GM12878 (cell line): ENCODE measurements at regions not wholly inside any gene's neighbourhood (a gene's known extent, or its start where the extent isn't known, plus 50 kb on each side); places are given as distances from the start of the nearest gene placed in this dataset.

ENCODE experiments used
- ATAC-seq: fragments of 200-7000 bp; cut with Tn5 transposase; 3 replicates; pipeline ENCODE4 v1.9.1; 2020; ENCODE audit warnings: mild to moderate bottlenecking, moderate library complexity
- BruUV-seq: library from RNA; stranded (reverse); fragments of 400-500 nt; replicated peaks from 2 replicates; lab custom pipeline; 2021; lab: Mats Ljungman, UMichigan
- CTCF ChIA-PET: fragments of 300-600 bp; sonication (Branson Sonifier 250); formaldehyde crosslinking; extraction: SDS; loops from one replicate; lab custom pipeline; 2021; ENCODE audit warnings: inconsistent platforms; lab: Yijun Ruan, JAX
- POLR2A ChIA-PET: fragments of 350-600 bp; formaldehyde crosslinking; extraction: SDS; loops from one replicate; lab custom pipeline; 2021; ENCODE audit warnings: inconsistent platforms; lab: Charles Lee
- RAD21 ChIA-PET: fragments of 300-600 bp; sonication (Branson Sonifier 250); formaldehyde crosslinking; loops from one replicate; lab custom pipeline; 2023; ENCODE audit warnings: antibody characterized with exemption; ENCODE audit not compliant: unreplicated experiment; lab: Charles Lee
- SMC1A ChIA-PET: fragments of 300-600 bp; sonication (Branson Sonifier 250); formaldehyde crosslinking; loops from one replicate; lab custom pipeline; 2023; ENCODE audit not compliant: unreplicated experiment, uncharacterized antibody; lab: Charles Lee
- DNase-seq: peaks from one replicate; pipeline ENCODE4 v3.0.0-alpha.2; 2011; ENCODE audit warnings: low read depth, low spot score
- FAIRE-seq: peaks from 3 replicates; lab custom pipeline; 2011; peaks lifted over from hg19 to GRCh38; lab: Jason Lieb, UNC
- H2AFZ ChIP-seq: 2 replicates; pipeline ENCODE4 v1.6.0; 2011; ENCODE audit warnings: low read depth, low read length, control low read depth; ENCODE audit not compliant: control insufficient read depth
- H3K27ac ChIP-seq: 2 replicates; pipeline ENCODE4 v1.5.1; 2011; ENCODE audit warnings: control low read depth; ENCODE audit not compliant: control insufficient read depth, insufficient read depth
- H3K27me3 ChIP-seq, 2 experiments: replicated peaks in 1 of 2; 2 replicates each; pipeline versions ENCODE4 v1.6.0 to v1.6.1; 2011; ENCODE audit warnings: low read length in 1 of 2; ENCODE audit not compliant: control insufficient read depth in 2 of 2, insufficient read depth in 2 of 2
- H3K36me3 ChIP-seq, 2 experiments: 2 replicates each; pipeline ENCODE4 v1.5.1; 2011; ENCODE audit warnings: low read length in 1 of 2; ENCODE audit not compliant: control insufficient read depth in 2 of 2, insufficient read depth in 2 of 2
- H3K4me1 ChIP-seq: 2 replicates; pipeline ENCODE4 v1.6.1; 2011; ENCODE audit warnings: mild to moderate bottlenecking, low read length, moderate library complexity, mixed read lengths; ENCODE audit not compliant: control insufficient read depth, insufficient read depth
- H3K4me2 ChIP-seq: 2 replicates; pipeline ENCODE4 v1.6.0; 2011; ENCODE audit warnings: control low read depth; ENCODE audit not compliant: control insufficient read depth, insufficient read depth
- H3K4me3 ChIP-seq: fragments of 200-600 bp; sonication (generic); 2 replicates; pipeline ENCODE4 v1.5.1; 2016
- H3K79me2 ChIP-seq: 2 replicates; pipeline ENCODE4 v1.6.0; 2011; ENCODE audit warnings: low read length; ENCODE audit not compliant: control insufficient read depth, insufficient read depth
- H3K9ac ChIP-seq: 2 replicates; pipeline ENCODE4 v1.8.0; 2011; ENCODE audit warnings: low read length, control low read depth, mixed read lengths; ENCODE audit not compliant: control insufficient read depth, insufficient read depth
- H3K9me3 ChIP-seq: replicated peaks from 3 replicates; pipeline ENCODE4 v1.5.1; 2011; ENCODE audit warnings: mild to moderate bottlenecking, low read length; ENCODE audit not compliant: control insufficient read depth, insufficient read depth
- H4K20me1 ChIP-seq: 2 replicates; pipeline ENCODE4 v1.6.0; 2011; ENCODE audit not compliant: control insufficient read depth, insufficient read depth
- CHD2 ChIP-seq: IDR thresholded peaks from 2 replicates; pipeline ENCODE4 v1.6.1; 2011; ENCODE audit warnings: low read depth, low read length, improper control_type of control experiment, borderline replicate concordance
- KDM1A ChIP-seq: fragments of 200-600 bp; sonication (generic); IDR thresholded peaks from 2 replicates; pipeline ENCODE4 v1.6.1; 2016; ENCODE audit warnings: borderline replicate concordance
- SMC3 ChIP-seq: IDR thresholded peaks from 2 replicates; pipeline ENCODE4 v1.6.1; 2011; ENCODE audit warnings: low read length, improper control_type of control experiment, borderline replicate concordance
- WGBS: methylation state at CpG from one replicate; pipeline ENCODE4 v1.1.6; 2016; ENCODE audit warnings: low lambda C conversion rate; ENCODE audit not compliant: insufficient replicate concordance, insufficient coverage; ENCODE audit errors: missing lambda C conversion rate; 5-methylcytosine and 5-hydroxymethylcytosine counted together
- in situ Hi-C: fragments of 300-500 bp; cut with MboI; formaldehyde crosslinking; loops from 9 replicates; pipeline ENCODE4 v1.14.3; 2018; ENCODE audit warnings: mixed read lengths
- intact Hi-C: fragments of 100-400 bp; cut with micrococcal nuclease; formaldehyde crosslinking; loops from one replicate; pipeline ENCODE4 v1.14.2; 2022; ENCODE audit not compliant: unreplicated experiment
- TF ChIP-seq, protein P1 (sequence below): fragments of 450-650 bp; formaldehyde crosslinking; IDR thresholded peaks from 2 replicates; pipeline ENCODE4 v1.4.0; 2020; ENCODE audit warnings: mild to moderate bottlenecking, moderate library complexity

DNA sequence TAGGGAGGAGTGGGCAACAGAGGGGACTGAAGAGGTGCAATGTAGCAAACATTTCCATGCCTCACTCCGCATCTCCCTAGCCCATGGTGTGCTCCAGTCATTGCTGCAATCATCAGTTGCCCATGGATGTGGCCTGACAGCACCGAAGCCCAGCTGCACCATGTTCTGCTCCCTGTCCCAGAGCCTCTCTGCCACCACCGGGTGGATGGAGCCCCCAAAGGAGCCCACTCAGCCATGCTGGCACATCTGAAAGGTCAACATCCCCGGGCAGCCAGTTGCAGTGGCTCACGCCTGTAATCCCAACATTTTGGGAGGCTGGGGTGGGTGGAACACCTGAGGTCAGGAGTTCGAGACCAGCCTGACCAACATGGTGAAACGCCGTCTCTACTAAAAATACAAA, 336.4 kb upstream of the ZMIZ1 start (continued):
- TF ChIP-seq KDM1A (no peak), CHD2 (no peak)
- TF ChIP-seq, all 136 proteins: peak for 0

GRCh38 chr10:78736926-78737630, 331.7 kb upstream of the ZMIZ1 start:
- H3K9ac ChIP-seq: no peak overlapping the region
- H3K27me3 ChIP-seq: no peaks in the 10 kb centered on the region
- intact Hi-C loops (no loop called here), in situ Hi-C loops (no loop called here)
- no peaks in the 10 kb centered on the region for H3K36me3 ChIP-seq
- ChIA-PET CTCF (no interaction called here), RAD21 (no interaction called here), POLR2A (no interaction called here), SMC1A (no interaction called here)
- ATAC-seq (no peak), FAIRE-seq (no peak), DNase-seq (no peak)
- WGBS: 7% methylated on average over 4 of the region's 4 CpGs
- no peak overlapping the region for H3K4me2 ChIP-seq
- no peak overlapping the region for H2AFZ ChIP-seq
- BruUV-seq: no TSS peak
- H3K9me3 ChIP-seq: no peaks in the 10 kb centered on the region
- H3K27ac ChIP-seq: no peak overlapping the region
- no peak overlapping the region for H3K4me3 ChIP-seq
- no peak for TF ChIP-seq SMC3
- TF ChIP-seq, protein P1, sequence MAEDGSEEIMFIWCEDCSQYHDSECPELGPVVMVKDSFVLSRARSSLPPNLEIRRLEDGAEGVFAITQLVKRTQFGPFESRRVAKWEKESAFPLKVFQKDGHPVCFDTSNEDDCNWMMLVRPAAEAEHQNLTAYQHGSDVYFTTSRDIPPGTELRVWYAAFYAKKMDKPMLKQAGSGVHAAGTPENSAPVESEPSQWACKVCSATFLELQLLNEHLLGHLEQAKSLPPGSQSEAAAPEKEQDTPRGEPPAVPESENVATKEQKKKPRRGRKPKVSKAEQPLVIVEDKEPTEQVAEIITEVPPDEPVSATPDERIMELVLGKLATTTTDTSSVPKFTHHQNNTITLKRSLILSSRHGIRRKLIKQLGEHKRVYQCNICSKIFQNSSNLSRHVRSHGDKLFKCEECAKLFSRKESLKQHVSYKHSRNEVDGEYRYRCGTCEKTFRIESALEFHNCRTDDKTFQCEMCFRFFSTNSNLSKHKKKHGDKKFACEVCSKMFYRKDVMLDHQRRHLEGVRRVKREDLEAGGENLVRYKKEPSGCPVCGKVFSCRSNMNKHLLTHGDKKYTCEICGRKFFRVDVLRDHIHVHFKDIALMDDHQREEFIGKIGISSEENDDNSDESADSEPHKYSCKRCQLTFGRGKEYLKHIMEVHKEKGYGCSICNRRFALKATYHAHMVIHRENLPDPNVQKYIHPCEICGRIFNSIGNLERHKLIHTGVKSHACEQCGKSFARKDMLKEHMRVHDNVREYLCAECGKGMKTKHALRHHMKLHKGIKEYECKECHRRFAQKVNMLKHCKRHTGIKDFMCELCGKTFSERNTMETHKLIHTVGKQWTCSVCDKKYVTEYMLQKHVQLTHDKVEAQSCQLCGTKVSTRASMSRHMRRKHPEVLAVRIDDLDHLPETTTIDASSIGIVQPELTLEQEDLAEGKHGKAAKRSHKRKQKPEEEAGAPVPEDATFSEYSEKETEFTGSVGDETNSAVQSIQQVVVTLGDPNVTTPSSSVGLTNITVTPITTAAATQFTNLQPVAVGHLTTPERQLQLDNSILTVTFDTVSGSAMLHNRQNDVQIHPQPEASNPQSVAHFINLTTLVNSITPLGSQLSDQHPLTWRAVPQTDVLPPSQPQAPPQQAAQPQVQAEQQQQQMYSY (CRISPR knock-in tag): no peak
- no peaks in the 10 kb centered on the region for H4K20me1 ChIP-seq
- no peaks in the 10 kb centered on the region for H3K4me1 ChIP-seq
- no peaks in the 10 kb centered on the region for H3K79me2 ChIP-seq
